ENCODE measurements at regions not wholly inside any gene's neighbourhood (a gene's known extent, or its start where the extent isn't known, plus 50 kb on each side); places are given as distances from the start of the nearest gene placed in this dataset.

- no peak overlapping the region for H3K4me3 ChIP-seq (ENCODE audit: low read depth, low read length)
- TF ChIP-seq CTCF (IDR thresholded peaks at IDR 0.05; ENCODE audit: low read depth, low read length): no peak
Measured at GRCh38 chr12:77679686-77680085, 151.0 kb upstream of the NAV3 start.

DNA sequence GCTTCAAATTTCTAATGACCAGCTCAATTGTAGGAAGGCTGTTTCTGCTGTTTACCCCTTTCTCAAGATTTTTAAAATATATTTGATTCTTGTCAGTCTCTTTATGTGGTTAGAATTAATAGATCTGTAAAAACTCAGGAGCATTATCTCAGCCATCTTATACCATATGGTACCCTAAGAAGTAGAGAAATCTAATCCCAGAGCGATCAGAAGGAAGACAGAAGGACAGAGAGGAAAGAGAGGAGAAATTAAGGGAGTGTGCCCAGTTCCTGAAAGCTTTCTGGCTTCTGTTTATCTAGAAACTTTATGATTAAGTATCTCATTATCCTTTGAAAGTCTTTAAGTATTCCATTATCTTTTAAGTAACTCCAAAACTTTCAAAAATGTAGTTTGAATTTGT is 152.1 kb upstream of the NAV3 start:
- H3K4me3 ChIP-seq (ENCODE audit: low read depth, low read length): no peak overlapping the region
- TF ChIP-seq CTCF (IDR thresholded peaks at IDR 0.05; ENCODE audit: low read depth, low read length): no peak

DNA sequence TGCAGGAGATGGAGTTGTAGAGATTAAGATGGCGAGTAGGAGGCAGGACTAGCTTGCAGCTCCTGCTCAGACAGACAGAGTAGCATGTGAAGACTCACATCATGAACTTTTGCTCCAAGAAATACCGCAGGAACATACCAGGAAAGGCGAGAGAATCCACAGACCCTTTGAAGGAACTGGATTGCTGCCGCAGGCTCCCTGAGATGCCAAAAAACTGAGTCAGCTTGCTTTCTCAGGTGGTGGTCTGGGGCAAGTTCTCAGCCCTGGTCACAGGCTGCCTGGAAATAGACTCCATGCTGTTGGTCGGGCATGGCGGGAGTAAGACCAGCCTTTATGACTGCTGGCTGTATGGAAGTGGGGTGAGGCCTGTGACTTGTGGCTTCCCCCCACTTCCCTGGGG is 163.6 kb upstream of the NAV3 start:
- TF ChIP-seq CTCF (IDR thresholded peaks at IDR 0.05; ENCODE audit: low read depth, low read length): no peak

GRCh38 chr12:77648716-77649115 is 182.0 kb upstream of the NAV3 start:
- no peak for TF ChIP-seq CTCF (IDR thresholded peaks at IDR 0.05; ENCODE audit: low read depth, low read length)
- H3K4me3 ChIP-seq (ENCODE audit: low read depth, low read length): no peak overlapping the region

More for the DNA sequence above, 163.6 kb upstream of the NAV3 start:
- no peak overlapping the region for H3K4me3 ChIP-seq (ENCODE audit: low read depth, low read length)

DNA sequence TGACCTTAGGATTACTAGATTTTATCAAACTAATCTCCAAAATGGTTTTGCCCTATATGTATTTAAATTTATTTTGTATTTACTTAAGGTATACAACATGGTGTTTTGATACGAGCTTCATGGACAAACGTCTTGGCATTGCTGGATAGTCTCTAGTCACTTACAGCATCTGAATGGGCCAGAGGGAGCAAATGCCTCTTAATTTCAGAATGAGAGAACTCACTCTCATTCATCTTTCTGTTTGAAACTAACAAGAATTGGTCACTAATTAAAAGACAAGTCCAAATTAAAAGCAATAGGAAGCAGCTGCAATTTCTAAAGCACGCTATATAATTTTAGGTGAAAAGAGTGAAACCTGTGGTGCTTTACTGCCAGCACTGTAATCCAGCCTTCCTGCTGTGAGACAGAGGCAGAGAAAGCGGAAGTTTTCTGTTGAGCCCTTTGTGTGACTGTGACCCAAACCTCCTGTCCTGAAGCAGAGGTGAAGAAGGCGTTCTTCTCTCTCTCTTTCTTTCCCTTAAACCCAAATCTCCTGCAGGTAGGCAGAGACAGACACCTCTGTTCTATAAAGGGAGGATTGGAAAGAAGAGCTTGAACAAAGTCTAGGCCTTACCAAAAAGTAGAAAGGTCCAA is 184.6 kb upstream of the NAV3 start:
- no peak for TF ChIP-seq CTCF (IDR thresholded peaks at IDR 0.05; ENCODE audit: low read depth, low read length)
- H3K4me3 ChIP-seq (ENCODE audit: low read depth, low read length): no peak overlapping the region

GRCh38 chr12:77644915-77645605 is 185.6 kb upstream of the NAV3 start:
- H3K4me3 ChIP-seq (ENCODE audit: low read depth, low read length): no peak overlapping the region
- TF ChIP-seq CTCF (IDR thresholded peaks at IDR 0.05; ENCODE audit: low read depth, low read length): no peak

DNA sequence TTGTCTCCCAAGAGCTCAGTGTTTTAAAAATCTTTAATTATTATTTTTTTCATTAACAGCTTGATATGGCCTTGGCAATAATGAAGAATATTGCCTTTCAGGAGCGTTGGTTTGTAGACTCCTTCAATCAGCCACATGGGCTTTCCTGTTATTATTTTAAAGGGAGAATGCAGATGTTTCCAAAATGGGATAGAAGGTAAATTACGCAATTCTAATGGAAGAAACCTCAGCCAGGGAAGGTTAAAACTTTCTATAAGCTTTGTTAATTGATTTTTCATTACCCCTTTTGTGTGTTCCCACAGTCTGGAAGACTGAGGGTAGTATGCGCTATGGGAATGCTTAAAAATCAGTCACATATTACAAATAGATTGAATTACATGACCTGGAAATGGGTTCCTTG is 188.4 kb upstream of the NAV3 start:
- no peak for TF ChIP-seq CTCF (IDR thresholded peaks at IDR 0.05; ENCODE audit: low read depth, low read length)
- H3K4me3 ChIP-seq (ENCODE audit: low read depth, low read length): no peak overlapping the region
